Activated CD4-positive, alpha-beta T cell treated with anti-CD3 and anti-CD28 coated beads for 1 hour (primary cell): ENCODE measurements at regions not wholly inside any gene's neighbourhood (a gene's known extent, or its start where the extent isn't known, plus 50 kb on each side); places are given as distances from the start of the nearest gene placed in this dataset.
"Not testable (repeated sequence)": the region's sequence is repeated elsewhere in the genome, so short reads cannot be mapped to it uniquely, and the experiment has no call there.

Experiments
- DNase-seq: peaks from one replicate; pipeline ENCODE4 v3.0.0-alpha.2; 2020

DNA sequence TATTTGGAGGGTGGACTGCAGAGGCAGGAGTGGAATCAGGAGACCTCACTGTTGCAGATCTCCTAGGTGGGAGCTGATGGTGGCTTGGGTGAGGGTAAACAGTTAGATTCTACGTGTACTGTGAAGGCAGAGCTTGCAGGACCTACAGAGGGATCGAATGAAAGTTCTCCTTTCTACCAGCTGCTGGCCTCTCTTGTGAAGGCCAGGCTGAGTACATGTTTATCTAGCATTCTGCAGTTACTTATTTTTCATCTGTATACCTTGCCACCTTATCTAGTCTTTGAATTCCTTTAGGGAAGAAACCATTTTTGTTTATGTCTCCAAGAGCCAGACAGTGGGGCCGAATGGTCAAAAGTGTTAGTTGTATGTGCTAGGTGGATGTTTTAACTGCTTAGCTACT is 57.6 kb downstream of the PTTG1 start:
- no peak for DNase-seq

DNA sequence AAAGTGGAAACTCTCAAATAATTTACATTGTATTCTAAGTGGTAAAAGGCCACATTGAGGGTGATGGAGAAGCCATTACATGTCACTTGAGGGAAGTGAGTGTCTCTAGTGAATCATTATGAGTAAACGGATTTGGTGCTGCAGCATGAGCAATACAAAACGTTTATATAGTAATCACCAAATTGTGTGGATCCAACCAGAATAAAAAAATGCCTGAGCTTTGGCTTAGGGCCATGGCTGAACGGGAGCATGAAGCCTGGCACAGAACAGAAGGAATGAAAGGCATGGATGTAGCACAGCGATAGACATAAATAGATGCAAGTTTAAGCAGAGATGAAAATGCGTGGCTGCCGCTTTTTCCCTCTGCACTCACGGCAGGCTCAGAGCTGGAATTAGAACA is 58.3 kb downstream of the PTTG1 start:
- no peak for DNase-seq

DNA sequence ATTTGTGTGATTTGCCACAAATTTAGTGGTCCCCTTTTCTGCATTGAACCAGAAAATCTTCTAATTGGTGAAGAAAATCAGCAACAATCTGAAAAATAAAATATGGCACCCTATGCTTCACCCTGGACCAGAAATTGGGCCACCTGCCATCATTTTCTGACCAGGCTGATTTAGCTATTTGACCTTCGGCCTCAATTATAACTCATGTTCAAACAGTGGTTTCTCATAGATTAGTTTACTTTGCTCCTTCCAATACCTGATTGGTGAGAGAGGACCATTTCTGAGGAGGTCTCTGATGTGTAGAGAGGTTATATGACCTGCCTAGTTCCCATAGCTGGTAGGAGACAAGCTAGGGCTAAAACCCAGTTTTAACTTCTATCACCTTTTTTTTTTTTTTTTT is 59.0 kb downstream of the PTTG1 start:
- no peak for DNase-seq

DNA sequence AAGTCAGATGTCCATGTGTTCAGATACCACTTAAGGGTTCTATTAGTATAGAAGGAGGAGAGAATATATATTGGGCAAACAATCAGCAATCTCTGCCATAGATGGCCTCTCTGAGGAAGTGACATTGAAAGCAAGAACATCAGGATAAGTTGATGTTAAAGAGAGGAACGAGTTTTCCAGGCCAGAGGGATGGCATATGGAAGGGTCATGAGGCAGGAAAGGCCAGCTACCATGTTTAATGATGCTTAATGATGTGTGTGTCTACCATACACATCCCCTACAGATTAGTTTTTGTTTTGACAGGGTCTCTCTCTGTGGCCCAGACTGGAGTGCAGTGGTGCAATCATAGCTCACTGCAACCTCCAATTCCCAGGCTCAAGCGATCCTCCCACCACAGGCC is 63.0 kb downstream of the PTTG1 start:
- no peak for DNase-seq

DNA sequence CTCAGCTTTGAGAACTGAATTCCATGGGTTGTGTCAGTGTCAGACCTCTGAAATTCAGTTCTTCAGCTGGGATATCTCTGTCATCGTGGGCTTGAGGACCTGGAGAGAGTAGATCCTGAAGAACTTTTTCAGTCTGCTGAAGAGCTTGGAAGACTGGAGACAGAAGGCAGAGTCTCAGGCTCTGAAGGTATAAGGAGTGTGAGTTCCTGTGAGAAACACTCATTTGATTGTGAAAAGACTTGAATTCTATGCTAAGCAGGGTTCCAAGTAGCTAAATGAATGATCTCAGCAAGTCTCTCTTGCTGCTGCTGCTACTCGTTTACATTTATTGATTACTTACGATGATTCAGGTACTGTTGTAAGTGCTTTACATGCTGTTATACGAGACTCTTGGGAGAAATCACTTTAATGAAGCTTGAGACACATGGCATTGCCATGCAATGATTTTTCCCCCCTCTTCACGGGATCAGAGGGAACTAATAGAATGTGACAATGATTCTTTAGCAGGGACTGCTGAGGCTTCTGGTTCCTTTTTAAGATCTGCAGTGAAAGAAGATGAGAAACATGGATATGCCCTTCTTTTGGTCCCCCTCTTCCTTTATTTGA is 63.8 kb downstream of the PTTG1 start:
- DNase-seq: no peak

GRCh38 chr5:160486573-160486972 is 64.9 kb downstream of the PTTG1 start:
- no peak for DNase-seq

DNA sequence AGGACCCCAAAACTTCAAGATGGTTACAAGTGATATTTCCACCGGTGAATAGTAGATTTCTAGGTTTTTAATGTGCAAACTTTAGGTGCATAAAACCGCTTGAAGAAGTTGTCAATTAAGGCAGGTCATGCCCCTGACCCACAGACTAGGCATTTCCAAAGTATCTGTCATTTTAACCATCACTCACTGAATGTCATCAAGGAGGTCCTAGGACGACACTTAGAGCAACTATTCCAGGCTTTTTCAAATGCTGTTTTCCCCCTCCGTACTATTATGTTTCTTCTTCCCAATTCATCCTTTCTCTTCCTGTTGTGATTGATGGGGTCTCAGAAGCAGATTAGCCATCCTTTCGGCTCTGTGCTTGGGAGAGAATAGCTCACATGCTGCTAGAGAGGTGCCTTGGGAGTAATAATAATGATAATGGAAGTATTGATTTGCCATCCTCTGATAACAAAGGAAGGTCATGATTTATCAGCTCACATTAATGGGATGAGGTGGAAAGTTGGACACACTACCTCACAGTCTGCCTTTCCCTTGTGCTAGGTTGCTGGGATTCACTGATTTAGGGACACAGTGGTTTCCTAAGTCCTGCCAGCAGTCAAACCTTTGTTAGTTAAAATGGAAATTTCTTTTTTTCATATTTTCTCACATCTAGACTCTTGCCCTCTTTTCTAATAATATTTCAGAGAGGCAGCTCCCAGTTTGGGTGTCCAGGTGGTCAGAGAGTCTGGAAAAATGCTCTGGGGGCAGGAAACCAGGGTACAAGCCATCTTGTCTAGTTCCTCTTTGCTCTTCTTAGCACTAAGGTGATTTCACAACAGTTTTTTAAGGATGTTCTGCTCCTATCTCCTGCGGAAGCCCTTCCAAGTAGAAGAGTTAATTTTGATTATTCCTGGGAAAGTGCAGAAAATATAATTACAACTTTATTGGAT is 67.0 kb downstream of the PTTG1 start:
- no peak for DNase-seq

DNA sequence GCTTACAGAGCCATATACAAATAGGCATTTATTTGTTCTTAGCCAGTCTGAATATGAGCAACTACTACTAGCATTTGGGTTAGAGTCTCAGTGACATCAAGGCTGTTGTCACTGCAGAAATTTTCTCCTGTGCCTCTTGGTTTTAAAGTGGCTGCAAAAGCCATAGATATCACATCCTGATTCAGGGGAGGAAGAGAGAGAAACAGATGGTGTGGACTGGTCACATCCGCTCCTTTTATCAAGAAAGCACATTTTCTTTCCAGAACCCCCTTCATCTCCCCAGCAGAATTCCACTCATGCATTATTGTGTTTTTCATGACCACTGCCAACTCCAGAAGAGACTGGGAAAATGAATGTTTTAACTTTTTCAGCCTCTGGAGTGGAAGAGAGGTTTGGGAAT is 69.8 kb downstream of the PTTG1 start:
- no peak for DNase-seq

- DNase-seq: no peak
Observed at GRCh38 chr5:160492565-160492964, 70.9 kb downstream of the PTTG1 start.

- DNase-seq: no peak
Observed at GRCh38 chr5:160493806-160494338, 72.2 kb downstream of the PTTG1 start.

GRCh38 chr5:160494451-160494850 is 72.8 kb downstream of the PTTG1 start:
- no peak for DNase-seq

DNA sequence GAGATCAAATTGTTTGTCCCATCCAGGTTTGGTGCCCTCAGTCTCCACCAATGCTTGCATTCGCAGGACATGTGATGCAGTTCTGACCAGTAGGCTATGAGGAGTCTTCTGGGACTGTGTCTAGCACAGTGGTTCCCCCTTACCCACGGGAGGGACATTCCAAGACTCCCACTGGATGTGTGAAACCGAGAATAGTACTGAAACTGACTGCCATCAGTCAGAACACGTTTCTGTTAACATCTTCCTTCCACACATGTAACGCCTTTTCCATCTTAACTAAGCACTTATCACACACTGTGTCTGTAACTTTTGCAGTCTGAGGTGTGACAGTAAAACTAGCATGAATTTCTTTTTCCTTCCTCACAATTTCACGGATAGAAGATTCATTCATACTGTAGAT is 74.7 kb downstream of the PTTG1 start:
- DNase-seq: no peak

- no peak for DNase-seq
Observed at GRCh38 chr5:160496784-160497183, 75.1 kb downstream of the PTTG1 start.

- no peak for DNase-seq
Observed at GRCh38 chr5:160497878-160498277, 76.2 kb downstream of the PTTG1 start.

DNA sequence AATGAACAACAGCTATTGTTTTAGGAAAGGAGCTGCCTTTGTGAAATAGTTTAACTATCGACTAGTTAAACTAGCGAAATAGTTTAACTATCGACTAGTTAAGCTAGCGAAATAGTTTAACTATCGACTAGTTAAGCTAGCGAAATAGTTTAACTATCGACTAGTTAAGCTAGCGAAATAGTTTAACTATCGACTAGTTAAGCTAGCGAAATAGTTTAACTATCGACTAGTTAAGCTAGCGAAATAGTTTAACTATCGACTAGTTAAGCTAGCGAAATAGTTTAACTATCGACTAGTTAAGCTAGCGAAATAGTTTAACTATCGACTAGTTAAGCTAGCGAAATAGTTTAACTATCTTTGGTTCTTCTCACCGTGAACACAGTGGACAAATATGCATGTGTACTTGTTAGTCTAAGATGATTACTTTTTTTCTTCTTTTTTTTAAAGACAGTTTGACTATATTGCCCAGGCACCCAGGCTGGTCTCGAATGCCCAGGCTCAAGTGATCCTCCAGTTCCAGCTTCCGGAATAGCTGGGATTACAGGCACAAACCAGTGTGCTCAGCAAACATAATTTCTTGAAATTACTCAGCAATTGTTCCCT is 76.9 kb downstream of the PTTG1 start:
- not testable (repeated sequence) for DNase-seq

- DNase-seq: no peak
Observed at GRCh38 chr5:160500786-160501779, 79.4 kb downstream of the PTTG1 start.

GRCh38 chr5:160504906-160505305 is 83.3 kb downstream of the PTTG1 start:
- DNase-seq: no peak

DNA sequence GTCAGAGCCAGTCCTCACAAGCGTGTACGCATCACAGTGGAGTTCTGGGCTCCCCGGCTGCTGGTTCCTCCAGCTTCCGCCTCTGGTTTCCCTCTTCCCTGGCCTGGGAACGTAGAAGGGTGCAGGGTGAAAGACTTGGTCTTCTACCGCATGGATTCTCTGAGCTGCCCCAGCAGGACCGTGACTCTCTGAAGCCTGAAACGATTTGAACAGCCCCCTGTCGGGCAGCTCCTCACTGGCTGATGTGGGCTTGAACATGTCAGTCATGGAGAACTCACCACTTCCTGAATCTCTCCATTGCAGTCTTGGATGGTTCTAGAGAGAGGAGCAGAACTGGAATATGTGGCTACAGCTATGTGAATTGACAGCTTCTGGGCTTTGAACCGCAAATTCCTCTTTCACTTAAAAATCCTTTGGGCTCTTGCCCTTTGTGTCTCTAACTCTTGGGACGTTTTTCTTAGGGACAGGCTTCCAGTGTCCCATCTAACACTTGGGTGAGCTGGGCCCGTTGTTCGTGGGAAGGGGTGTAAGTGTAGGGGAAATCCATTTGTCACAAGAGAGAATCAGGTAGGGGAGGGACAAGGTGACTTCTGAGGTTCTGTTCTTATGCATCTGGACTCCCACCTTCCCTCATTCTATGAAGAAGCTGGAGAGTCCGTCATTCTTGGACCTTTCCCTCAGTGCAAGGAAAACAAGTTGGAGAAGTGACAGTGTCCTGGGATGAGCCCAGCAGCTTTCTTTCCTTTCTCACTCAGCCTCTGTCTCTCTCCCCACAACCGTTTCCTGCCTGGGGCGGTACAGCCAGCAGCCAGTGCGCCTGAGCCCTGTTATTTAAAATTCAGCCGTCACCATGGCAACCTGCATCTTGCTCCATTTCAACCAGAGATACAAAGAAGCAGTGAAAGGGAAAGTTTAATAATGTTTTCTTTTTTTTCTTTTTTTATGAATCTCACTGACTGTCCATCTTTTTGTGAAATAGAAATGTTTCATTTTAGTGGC is 84.7 kb downstream of the PTTG1 start:
- DNase-seq: peak; percentile 59

GRCh38 chr5:160507221-160507721 is 85.6 kb downstream of the PTTG1 start:
- no peak for DNase-seq

DNA sequence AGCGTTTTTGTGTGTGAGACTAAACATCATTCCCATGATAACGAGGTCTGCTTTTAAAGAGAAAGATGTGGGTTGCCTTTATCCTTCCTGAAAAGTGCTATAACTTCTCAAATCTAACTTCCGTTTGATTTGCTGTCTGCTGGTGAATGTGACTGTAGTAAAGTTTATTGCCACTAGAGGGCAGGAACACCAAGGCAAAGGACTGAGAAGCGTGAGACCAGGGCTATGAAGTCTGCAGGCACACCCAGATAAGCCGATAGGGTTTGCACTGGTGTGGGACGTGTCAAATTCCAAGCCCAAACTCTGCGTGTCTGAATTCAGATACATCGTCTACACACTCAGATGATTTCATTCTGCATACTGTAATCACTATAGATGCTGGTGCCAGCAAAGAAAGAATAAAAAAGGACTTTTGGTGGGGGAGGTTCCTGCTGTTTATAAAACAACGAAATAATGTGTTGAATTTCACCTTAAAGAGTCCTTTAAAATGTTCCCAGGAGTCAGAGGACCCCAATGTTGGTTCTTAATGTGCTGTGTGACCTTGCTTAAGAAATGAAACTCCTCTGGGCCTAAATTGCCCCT is 87.2 kb downstream of the PTTG1 start:
- DNase-seq: peak; percentile 22
